Effector memory CD4-positive, alpha-beta T cell (primary cell): ENCODE measurements at regions not wholly inside any gene's neighbourhood (a gene's known extent, or its start where the extent isn't known, plus 50 kb on each side); places are given as distances from the start of the nearest gene placed in this dataset.

Source experiments
- DNase-seq, 3 donors: peaks; one replicate each; pipeline ENCODE4 v3.0.0-alpha.2; 2020
- H3K27ac ChIP-seq: 2 replicates; pipeline ENCODE4 v1.7.0; 2013; ENCODE audit warnings: mild to moderate bottlenecking, low read length, moderate library complexity; ENCODE audit not compliant: insufficient read depth, poor library complexity, severe bottlenecking
- H3K27me3 ChIP-seq: replicated peaks from 2 replicates; pipeline ENCODE4 v1.7.0; 2013; ENCODE audit warnings: mild to moderate bottlenecking, low read length; ENCODE audit not compliant: insufficient read depth, control insufficient read depth, poor library complexity, severe bottlenecking
- H3K36me3 ChIP-seq: 2 replicates; pipeline ENCODE4 v1.7.0; 2013; ENCODE audit warnings: mild to moderate bottlenecking, low read length, moderate library complexity; ENCODE audit not compliant: control insufficient read depth, insufficient read depth
- H3K4me1 ChIP-seq: 2 replicates; pipeline ENCODE4 v1.7.0; 2013; ENCODE audit warnings: low read length, mild to moderate bottlenecking; ENCODE audit not compliant: control insufficient read depth, insufficient read depth, poor library complexity, severe bottlenecking
- H3K4me3 ChIP-seq: 2 replicates; pipeline ENCODE4 v1.7.0; 2013; ENCODE audit warnings: low read length, low read depth, mild to moderate bottlenecking; ENCODE audit not compliant: insufficient read depth, poor library complexity, severe bottlenecking
- H3K9me3 ChIP-seq: 2 replicates; pipeline ENCODE4 v1.7.0; 2013; ENCODE audit warnings: mild to moderate bottlenecking, low read length, moderate library complexity; ENCODE audit not compliant: control insufficient read depth

GRCh38 chr2:234754126-234754525, 197.7 kb upstream of the SH3BP4 start:
- DNase-seq: no peak

GRCh38 chr2:234753701-234754100, 198.1 kb upstream of the SH3BP4 start:
- no peaks in the 10 kb centered on the region for H3K27me3 ChIP-seq
- H3K4me1 ChIP-seq: no peaks in the 10 kb centered on the region
- no peak overlapping the region for H3K4me3 ChIP-seq
- no peak overlapping the region for H3K27ac ChIP-seq
- H3K36me3 ChIP-seq: no peaks in the 10 kb centered on the region
- no peaks in the 10 kb centered on the region for H3K9me3 ChIP-seq
- DNase-seq: no peak

More at GRCh38 chr2:234754126-234754525, 197.7 kb upstream of the SH3BP4 start:
- Histone ChIP-seq H3K9me3 (no peaks in the 10 kb centered on the region), H3K4me1 (no peaks in the 10 kb centered on the region), H3K27me3 (no peaks in the 10 kb centered on the region), H3K36me3 (no peaks in the 10 kb centered on the region), H3K27ac (no peak overlapping the region), H3K4me3 (no peak overlapping the region)

- no peak for DNase-seq
- Histone ChIP-seq H3K36me3 (no peaks in the 10 kb centered on the region), H3K4me1 (no peaks in the 10 kb centered on the region), H3K27me3 (no peaks in the 10 kb centered on the region), H3K27ac (no peak overlapping the region), H3K4me3 (no peak overlapping the region), H3K9me3 (no peaks in the 10 kb centered on the region)
Measured at GRCh38 chr2:234752966-234753365, 198.9 kb upstream of the SH3BP4 start.

- DNase-seq: no peak
- Histone ChIP-seq H3K27ac (no peak overlapping the region), H3K27me3 (no peaks in the 10 kb centered on the region), H3K9me3 (no peaks in the 10 kb centered on the region), H3K4me3 (no peak overlapping the region), H3K4me1 (no peaks in the 10 kb centered on the region), H3K36me3 (no peaks in the 10 kb centered on the region)
Measured at GRCh38 chr2:234751275-234751973, 200.4 kb upstream of the SH3BP4 start.

- no peak for DNase-seq
Measured at GRCh38 chr2:234747833-234748559, 203.8 kb upstream of the SH3BP4 start.

DNA sequence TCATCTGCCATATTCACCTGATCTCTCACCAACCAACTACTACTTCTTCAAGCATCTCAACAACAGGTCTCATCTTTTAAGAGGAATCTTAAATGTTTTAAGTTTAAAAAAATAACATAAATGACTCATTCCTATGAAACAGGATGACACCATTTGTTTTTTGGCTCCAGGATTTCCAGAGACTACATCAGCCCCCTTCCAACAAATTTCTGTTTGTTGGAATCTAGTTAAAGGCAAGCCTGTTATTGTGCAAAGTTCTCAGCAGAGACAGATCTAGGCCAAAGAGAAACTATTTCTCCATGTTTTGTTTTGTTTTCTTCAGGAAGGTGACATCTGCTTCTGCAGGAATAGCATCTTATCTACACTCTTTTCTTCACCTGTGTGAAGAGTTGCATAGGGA, 204.8 kb upstream of the SH3BP4 start:
- Histone ChIP-seq H3K4me1 (no peaks in the 10 kb centered on the region), H3K27ac (no peak overlapping the region), H3K9me3 (no peaks in the 10 kb centered on the region), H3K36me3 (no peaks in the 10 kb centered on the region), H3K4me3 (no peak overlapping the region), H3K27me3 (no peaks in the 10 kb centered on the region)
- DNase-seq: no peak

More at GRCh38 chr2:234747833-234748559, 203.8 kb upstream of the SH3BP4 start:
- Histone ChIP-seq H3K4me1 (no peaks in the 10 kb centered on the region), H3K27me3 (no peaks in the 10 kb centered on the region), H3K36me3 (no peaks in the 10 kb centered on the region), H3K4me3 (no peak overlapping the region), H3K27ac (no peak overlapping the region), H3K9me3 (no peaks in the 10 kb centered on the region)

DNA sequence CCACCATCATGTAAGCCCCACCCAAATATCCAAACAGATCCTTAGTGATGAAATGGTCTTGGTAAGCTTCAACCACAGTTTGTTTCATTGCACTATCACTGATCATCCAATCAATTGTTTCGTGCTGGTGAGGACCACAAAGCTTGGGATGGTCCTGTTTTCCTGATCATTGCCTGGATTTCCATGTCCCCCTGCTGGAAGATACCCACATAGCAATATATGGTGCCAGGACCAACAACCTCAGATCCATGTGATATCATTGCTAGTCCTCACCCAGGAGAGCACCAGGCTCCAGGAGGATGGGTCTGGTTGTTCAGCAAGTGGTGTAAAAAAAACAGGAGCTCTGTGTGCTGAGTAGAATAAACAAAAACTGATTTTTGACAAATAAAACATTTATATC, 206.5 kb upstream of the SH3BP4 start:
- Histone ChIP-seq H3K27ac (no peak overlapping the region), H3K9me3 (no peaks in the 10 kb centered on the region)

GRCh38 chr2:234741976-234742375, 209.8 kb upstream of the SH3BP4 start:
- no peaks in the 10 kb centered on the region for H3K4me1 ChIP-seq
- H3K36me3 ChIP-seq: no peaks in the 10 kb centered on the region
- H3K9me3 ChIP-seq: no peaks in the 10 kb centered on the region
- no peak for DNase-seq
- no peak overlapping the region for H3K4me3 ChIP-seq
- no peak overlapping the region for H3K27ac ChIP-seq
- peaks cover under 1% of the 10 kb centered on the region for H3K27me3 ChIP-seq

More for the DNA sequence above, 206.5 kb upstream of the SH3BP4 start:
- no peaks in the 10 kb centered on the region for H3K27me3 ChIP-seq
- no peaks in the 10 kb centered on the region for H3K36me3 ChIP-seq
- H3K4me3 ChIP-seq: no peak overlapping the region
- H3K4me1 ChIP-seq: no peaks in the 10 kb centered on the region
- no peak for DNase-seq

DNA sequence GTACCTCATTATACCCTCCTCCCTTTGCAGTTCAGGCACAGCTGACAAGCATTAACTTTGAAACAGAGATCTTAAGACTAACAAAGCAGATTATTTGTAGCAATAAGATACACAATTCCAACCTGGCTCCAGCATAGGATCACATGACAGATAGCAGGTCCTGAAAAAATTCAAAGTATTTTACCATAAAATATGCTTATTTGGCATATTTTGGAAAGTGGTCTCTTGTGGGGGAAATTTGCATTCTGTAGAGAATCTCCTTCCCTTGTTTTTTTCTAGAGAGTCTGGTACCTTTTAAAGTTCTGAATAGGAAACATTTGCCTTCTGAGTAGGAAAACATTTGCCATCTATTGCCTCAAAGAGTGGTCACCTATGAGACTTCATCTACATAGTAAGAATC, 212.8 kb upstream of the SH3BP4 start:
- H3K4me1 ChIP-seq: no peaks in the 10 kb centered on the region
- no peak overlapping the region for H3K27ac ChIP-seq
- peaks cover 3% of the 10 kb centered on the region for H3K27me3 ChIP-seq
- H3K36me3 ChIP-seq: no peaks in the 10 kb centered on the region
- H3K4me3 ChIP-seq: no peak overlapping the region
- no peak for DNase-seq
- H3K9me3 ChIP-seq: no peaks in the 10 kb centered on the region

DNA sequence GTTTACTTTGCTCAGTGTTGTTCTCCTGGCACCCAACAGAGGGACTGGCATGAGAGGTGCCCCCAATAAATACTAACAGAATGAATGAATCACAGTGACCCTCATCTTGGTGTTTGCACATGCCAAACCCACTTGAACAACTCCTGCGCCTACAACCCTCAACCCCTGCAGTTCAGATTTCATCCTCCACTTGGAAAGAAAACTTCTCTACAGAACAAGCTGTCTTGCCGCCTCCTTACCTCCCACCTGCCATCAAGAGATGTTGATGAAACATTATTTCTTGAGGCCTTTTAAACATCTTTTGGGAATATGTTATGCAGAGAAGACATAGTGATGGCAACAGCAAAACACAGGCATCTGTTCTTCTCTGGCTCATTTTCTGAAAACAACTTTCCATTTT, 216.0 kb upstream of the SH3BP4 start:
- peaks cover 3% of the 10 kb centered on the region for H3K27me3 ChIP-seq
- H3K4me1 ChIP-seq: no peaks in the 10 kb centered on the region
- no peak for DNase-seq
- H3K4me3 ChIP-seq: no peak overlapping the region
- H3K36me3 ChIP-seq: no peaks in the 10 kb centered on the region
- no peaks in the 10 kb centered on the region for H3K9me3 ChIP-seq
- no peak overlapping the region for H3K27ac ChIP-seq
